Nephron progenitor cell (in vitro differentiated cells): ENCODE measurements at regions not wholly inside any gene's neighbourhood (a gene's known extent, or its start where the extent isn't known, plus 50 kb on each side); places are given as distances from the start of the nearest gene placed in this dataset.

ENCODE experiments used
- DNase-seq: peaks from one replicate; pipeline ENCODE4 v3.0.0; 2021
- H3K27ac Mint-ChIP-seq: 2 replicates; pipeline ENCODE4 v1.8.0; 2021; ENCODE audit warnings: mild to moderate bottlenecking, moderate library complexity, mixed read lengths
- H3K27me3 Mint-ChIP-seq: 2 replicates; pipeline ENCODE4 v1.8.0; 2021; ENCODE audit warnings: mild to moderate bottlenecking, low read depth, mixed read lengths; ENCODE audit not compliant: poor library complexity
- H3K36me3 Mint-ChIP-seq: 2 replicates; pipeline ENCODE4 v1.8.0; 2021; ENCODE audit warnings: low read depth, mixed read lengths
- H3K4me1 Mint-ChIP-seq: 2 replicates; pipeline ENCODE4 v1.8.0; 2021; ENCODE audit warnings: mixed read lengths
- H3K4me3 Mint-ChIP-seq: 2 replicates; pipeline ENCODE4 v1.8.0; 2021; ENCODE audit warnings: mild to moderate bottlenecking, moderate library complexity, mixed read lengths
- H3K9me3 Mint-ChIP-seq: 2 replicates; pipeline ENCODE4 v1.8.0; 2021; ENCODE audit warnings: mild to moderate bottlenecking, moderate library complexity, mixed read lengths
- CTCF ChIP-seq: fragments of 200-600 bp; sonication (generic); IDR thresholded peaks from 2 replicates; pipeline ENCODE4 v1.5.0; 2021; ENCODE audit warnings: antibody characterized with exemption

GRCh38 chr14:89644641-89645040 lies 227.6 kb upstream of the FOXN3 start:
- no peaks in the 10 kb centered on the region for H3K27me3 Mint-ChIP-seq
- TF ChIP-seq CTCF: no peak
- no peak overlapping the region for H3K27ac Mint-ChIP-seq
- H3K9me3 Mint-ChIP-seq: no peaks in the 10 kb centered on the region
- no peak for DNase-seq
- H3K4me1 Mint-ChIP-seq: peaks cover 16% of the 10 kb centered on the region
- H3K4me3 Mint-ChIP-seq: no peak overlapping the region
- no peaks in the 10 kb centered on the region for H3K36me3 Mint-ChIP-seq

DNA sequence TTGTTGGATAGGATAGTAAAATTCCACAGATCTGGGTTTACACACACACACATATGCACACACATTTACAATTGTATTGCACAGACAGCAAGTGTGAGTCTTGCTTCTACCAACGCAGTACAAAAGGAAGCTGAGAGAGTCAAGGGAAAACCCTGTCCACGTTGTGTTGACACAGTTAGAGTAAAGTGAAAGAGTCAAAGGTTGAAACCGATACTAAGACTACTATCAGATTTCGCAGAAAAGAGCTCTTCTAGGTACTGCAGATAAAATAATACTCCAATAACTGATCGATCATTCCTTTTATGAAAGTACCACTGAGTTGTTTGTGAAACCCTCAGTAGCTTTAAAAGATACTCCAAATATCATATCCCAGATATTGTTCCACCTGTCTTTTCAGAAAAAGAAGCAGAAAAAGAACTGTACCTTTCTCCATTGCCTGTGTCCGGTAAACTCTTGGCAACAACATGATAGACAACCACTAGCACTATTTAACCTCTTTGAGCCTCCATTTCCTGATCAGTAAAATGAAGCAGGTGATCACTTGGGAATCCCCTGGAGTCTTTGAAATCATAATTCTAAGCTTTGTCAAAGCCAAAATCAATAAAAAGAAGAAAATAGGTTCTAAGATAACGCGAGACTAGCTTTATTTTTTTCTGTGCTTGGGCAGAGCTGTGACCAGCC lies 224.6 kb upstream of the FOXN3 start:
- Mint-ChIP-seq H3K27ac (no peak overlapping the region), H3K27me3 (no peaks in the 10 kb centered on the region), H3K4me3 (no peak overlapping the region), H3K4me1 (peaks cover 16% of the 10 kb centered on the region), H3K9me3 (peaks cover 11% of the 10 kb centered on the region), H3K36me3 (no peaks in the 10 kb centered on the region)
- DNase-seq: no peak
- no peak for TF ChIP-seq CTCF

DNA sequence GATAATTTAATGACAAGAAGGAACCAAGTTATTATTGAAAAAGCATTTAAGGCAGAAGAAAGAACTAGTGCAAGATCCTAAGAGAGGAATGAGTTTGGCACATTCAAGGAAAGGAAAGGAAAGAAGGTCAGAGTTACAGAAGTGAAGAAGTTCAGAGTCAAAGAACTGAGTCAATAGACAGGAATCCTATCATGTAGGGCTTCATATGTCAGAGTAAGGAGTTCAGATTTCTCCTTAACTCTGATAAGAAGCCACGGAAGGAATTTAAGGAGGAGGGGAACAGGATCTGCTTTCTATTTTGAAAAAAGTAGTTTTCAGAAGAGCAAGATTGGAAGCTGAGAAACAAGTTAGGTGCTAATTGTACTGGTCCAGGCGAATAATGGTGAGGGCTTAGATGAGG lies 223.1 kb upstream of the FOXN3 start:
- no peak overlapping the region for H3K4me3 Mint-ChIP-seq
- H3K36me3 Mint-ChIP-seq: no peaks in the 10 kb centered on the region
- no peak for DNase-seq
- no peak overlapping the region for H3K27ac Mint-ChIP-seq
- peaks cover 11% of the 10 kb centered on the region for H3K9me3 Mint-ChIP-seq
- no peaks in the 10 kb centered on the region for H3K27me3 Mint-ChIP-seq
- H3K4me1 Mint-ChIP-seq: peaks cover 16% of the 10 kb centered on the region
- TF ChIP-seq CTCF: no peak

- DNase-seq: no peak
- H3K4me1 Mint-ChIP-seq: peaks cover 16% of the 10 kb centered on the region
- H3K4me3 Mint-ChIP-seq: no peak overlapping the region
- no peak overlapping the region for H3K27ac Mint-ChIP-seq
- no peaks in the 10 kb centered on the region for H3K27me3 Mint-ChIP-seq
- no peak for TF ChIP-seq CTCF
- H3K9me3 Mint-ChIP-seq: peaks cover 11% of the 10 kb centered on the region
- no peaks in the 10 kb centered on the region for H3K36me3 Mint-ChIP-seq
Observed at GRCh38 chr14:89639687-89640086, 222.7 kb upstream of the FOXN3 start.

GRCh38 chr14:89638891-89639290 lies 221.9 kb upstream of the FOXN3 start:
- H3K36me3 Mint-ChIP-seq: no peaks in the 10 kb centered on the region
- DNase-seq: no peak
- TF ChIP-seq CTCF: no peak
- H3K27me3 Mint-ChIP-seq: no peaks in the 10 kb centered on the region
- H3K9me3 Mint-ChIP-seq: peaks cover 11% of the 10 kb centered on the region
- H3K27ac Mint-ChIP-seq: no peak overlapping the region
- H3K4me3 Mint-ChIP-seq: no peak overlapping the region
- peaks cover 16% of the 10 kb centered on the region for H3K4me1 Mint-ChIP-seq

GRCh38 chr14:89637581-89637980 lies 220.5 kb upstream of the FOXN3 start:
- H3K9me3 Mint-ChIP-seq: peaks cover 11% of the 10 kb centered on the region
- no peak for DNase-seq
- no peaks in the 10 kb centered on the region for H3K36me3 Mint-ChIP-seq
- H3K27ac Mint-ChIP-seq: no peak overlapping the region
- H3K27me3 Mint-ChIP-seq: no peaks in the 10 kb centered on the region
- H3K4me3 Mint-ChIP-seq: no peak overlapping the region
- no peak for TF ChIP-seq CTCF
- peaks cover 16% of the 10 kb centered on the region for H3K4me1 Mint-ChIP-seq
